A549 (cell line): ENCODE measurements at regions not wholly inside any gene's neighbourhood (a gene's known extent, or its start where the extent isn't known, plus 50 kb on each side); places are given as distances from the start of the nearest gene placed in this dataset.

Experiments used
- JUN ChIP-seq, 2 experiments: fragments of >200 bp; sonication (Bioruptor Twin); formaldehyde crosslinking; IDR thresholded peaks; 2 replicates in 1 of 2; 3 replicates in 1 of 2; pipeline ENCODE4 v1.6.1; 2016 to 2017
- JUNB ChIP-seq: fragments of >200 bp; sonication (Bioruptor Twin); formaldehyde crosslinking; IDR thresholded peaks from 2 replicates; pipeline ENCODE4 v1.6.1; 2016
- POLR2A ChIP-seq: IDR thresholded peaks from 2 replicates; pipeline ENCODE4 v1.6.1; 2012; ENCODE audit warnings: mild to moderate bottlenecking, low read length
- RFX5 ChIP-seq: fragments of 450-650 bp; IDR thresholded peaks from 2 replicates; pipeline ENCODE4 v1.7.1; 2014; ENCODE audit warnings: antibody characterized with exemption, mild to moderate bottlenecking, moderate library complexity
- TF ChIP-seq, protein P1 (sequence below): fragments of >200 bp; sonication (Bioruptor Twin); formaldehyde crosslinking; IDR thresholded peaks from 3 replicates; pipeline ENCODE4 v1.5.1; 2016

DNA sequence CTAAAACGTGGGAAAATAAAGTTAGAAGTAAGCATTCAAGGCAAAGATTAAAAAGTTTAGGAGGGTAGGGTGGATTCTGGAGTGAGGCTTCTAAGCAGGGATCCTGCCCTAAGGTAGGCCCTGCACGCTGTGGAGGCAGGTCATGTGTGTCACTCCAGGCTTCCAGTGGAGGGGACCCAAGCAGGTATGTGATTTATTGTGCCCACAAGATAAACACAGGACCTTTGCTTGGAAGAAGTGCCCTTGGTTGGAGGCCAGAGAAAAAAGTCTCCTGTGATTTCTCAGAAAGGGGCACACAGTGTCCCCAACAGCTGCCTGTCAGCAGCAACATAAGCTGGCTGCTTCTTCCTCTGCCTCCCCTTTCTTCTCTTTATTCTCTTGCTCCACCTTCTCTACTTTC, 110.8 kb downstream of the FOXD2 start:
- TF ChIP-seq POLR2A = no peak
- no peak for TF ChIP-seq JUNB
- TF ChIP-seq JUN (IDR thresholded peaks at IDR 0.05) = no peak
- TF ChIP-seq, protein P1, sequence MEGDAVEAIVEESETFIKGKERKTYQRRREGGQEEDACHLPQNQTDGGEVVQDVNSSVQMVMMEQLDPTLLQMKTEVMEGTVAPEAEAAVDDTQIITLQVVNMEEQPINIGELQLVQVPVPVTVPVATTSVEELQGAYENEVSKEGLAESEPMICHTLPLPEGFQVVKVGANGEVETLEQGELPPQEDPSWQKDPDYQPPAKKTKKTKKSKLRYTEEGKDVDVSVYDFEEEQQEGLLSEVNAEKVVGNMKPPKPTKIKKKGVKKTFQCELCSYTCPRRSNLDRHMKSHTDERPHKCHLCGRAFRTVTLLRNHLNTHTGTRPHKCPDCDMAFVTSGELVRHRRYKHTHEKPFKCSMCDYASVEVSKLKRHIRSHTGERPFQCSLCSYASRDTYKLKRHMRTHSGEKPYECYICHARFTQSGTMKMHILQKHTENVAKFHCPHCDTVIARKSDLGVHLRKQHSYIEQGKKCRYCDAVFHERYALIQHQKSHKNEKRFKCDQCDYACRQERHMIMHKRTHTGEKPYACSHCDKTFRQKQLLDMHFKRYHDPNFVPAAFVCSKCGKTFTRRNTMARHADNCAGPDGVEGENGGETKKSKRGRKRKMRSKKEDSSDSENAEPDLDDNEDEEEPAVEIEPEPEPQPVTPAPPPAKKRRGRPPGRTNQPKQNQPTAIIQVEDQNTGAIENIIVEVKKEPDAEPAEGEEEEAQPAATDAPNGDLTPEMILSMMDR = no peak
- TF ChIP-seq RFX5 = no peak
